HCT116 (cell line): ENCODE measurements at regions not wholly inside any gene's neighbourhood (a gene's known extent, or its start where the extent isn't known, plus 50 kb on each side); places are given as distances from the start of the nearest gene placed in this dataset.

Experiments
- ATAC-seq: fragments of 200-7000 bp; cut with Tn5 transposase; 2 replicates; pipeline ENCODE4 v1.9.1; 2020; ENCODE audit warnings: mild to moderate bottlenecking, moderate library complexity
- BruUV-seq: library from RNA; stranded (reverse); fragments of 400-500 nt; replicated peaks from 2 replicates; lab custom pipeline; 2021; lab: Mats Ljungman, UMichigan
- CTCF ChIA-PET: fragments of 300-600 bp; sonication (Branson Sonifier 250); formaldehyde crosslinking; loops from one replicate; lab custom pipeline; 2021; ENCODE audit warnings: antibody characterized with exemption; lab: Charles Lee
- POLR2A ChIA-PET: fragments of 300-600, 350-600 bp; sonication (Branson Sonifier 250); formaldehyde crosslinking; loops from one replicate; lab custom pipeline; 2021; ENCODE audit warnings: antibody characterized with exemption; lab: Charles Lee
- RAD21 ChIA-PET, 2 experiments: fragments of 300-600 bp; sonication (Branson Sonifier 250); formaldehyde crosslinking; loops; one replicate each; lab custom pipeline; 2023; ENCODE audit warnings: low total read pairs in 2 of 2; ENCODE audit not compliant: uncharacterized antibody in 2 of 2, unreplicated experiment in 2 of 2, low non-redundant PET in 1 of 2; lab: Charles Lee
- DNase-seq: peaks from one replicate; pipeline ENCODE4 v3.0.0-alpha.2; 2010; ENCODE audit warnings: low read depth, low spot score
- H2AFZ ChIP-seq: fragments of 200-600 bp; shearing (Covaris generic), sonication (generic); 2 replicates; pipeline ENCODE4 v1.6.1; 2017; ENCODE audit warnings: low read depth, mixed run types, mixed read lengths, antibody characterized with exemption, low read length; ENCODE audit not compliant: poor library complexity, severe bottlenecking
- H3K27ac ChIP-seq: 2 replicates; pipeline ENCODE4 v1.5.1; 2012; ENCODE audit warnings: low read depth, low read length
- H3K27me3 ChIP-seq: fragments of 200-600 bp; sonication (generic); 2 replicates; pipeline ENCODE4 v1.6.1; 2016; ENCODE audit warnings: mixed run types, low read length, mixed read lengths; ENCODE audit not compliant: insufficient read depth
- H3K36me3 ChIP-seq, 2 experiments: fragments of 200-500 bp in 1 of 2; fragments of 200-600 bp in 1 of 2; sonication (Bioruptor generic) in 1 of 2; sonication (generic) in 1 of 2; 2 replicates each; pipeline versions ENCODE4 v1.5.1 to v1.6.1; 2014 to 2016; ENCODE audit warnings: low read length in 2 of 2, inconsistent platforms in 1 of 2, mixed read lengths in 1 of 2, mixed run types in 1 of 2; ENCODE audit not compliant: insufficient read depth in 2 of 2, control insufficient read depth in 1 of 2
- H3K4me1 ChIP-seq, 2 experiments: fragments of 200-600 bp in 1 of 2; sonication (generic) in 1 of 2; 2 replicates each; pipeline versions ENCODE4 v1.5.1 to v1.6.1; 2012 to 2017; ENCODE audit warnings: low read length in 2 of 2, inconsistent platforms in 1 of 2, mild to moderate bottlenecking in 1 of 2, mixed read lengths in 1 of 2, mixed run types in 1 of 2, moderate library complexity in 1 of 2; ENCODE audit not compliant: insufficient read depth in 2 of 2, control insufficient read depth in 1 of 2
- H3K4me2 ChIP-seq: fragments of 200-600 bp; sonication (generic); 2 replicates; pipeline ENCODE4 v1.6.1; 2017; ENCODE audit warnings: mixed run types, low read length, mixed read lengths
- H3K4me3 ChIP-seq, 2 experiments: fragments of 200-600 bp in 1 of 2; sonication (generic) in 1 of 2; replicated peaks in 1 of 2; 2 replicates each; pipeline ENCODE4 v1.5.1; 2011 to 2016; ENCODE audit warnings: low read length in 2 of 2, control low read depth in 1 of 2, low read depth in 1 of 2, mild to moderate bottlenecking in 1 of 2, mixed read lengths in 1 of 2, mixed run types in 1 of 2
- H3K79me2 ChIP-seq: fragments of 200-600 bp; sonication (generic); 2 replicates; pipeline ENCODE4 v1.6.1; 2017; ENCODE audit warnings: mild to moderate bottlenecking, mixed run types, low read length, moderate library complexity, mixed read lengths; ENCODE audit not compliant: insufficient read depth
- H3K9ac ChIP-seq: fragments of 200-600 bp; sonication (generic); 2 replicates; pipeline ENCODE4 v1.6.1; 2016; ENCODE audit warnings: low read length, mixed read lengths
- H3K9me2 ChIP-seq: fragments of 200-600 bp; sonication (generic), shearing (Covaris generic); 2 replicates; pipeline ENCODE4 v1.6.1; 2017; ENCODE audit warnings: mixed run types, mild to moderate bottlenecking, moderate library complexity; ENCODE audit not compliant: insufficient read depth
- H3K9me3 ChIP-seq, 2 experiments: fragments of 200-500 bp in 1 of 2; fragments of 200-600 bp in 1 of 2; sonication (Bioruptor generic) in 1 of 2; sonication (generic) in 1 of 2; 2 replicates each; pipeline ENCODE4 v1.6.1; 2014 to 2017; ENCODE audit warnings: low read length in 2 of 2, mixed read lengths in 2 of 2, inconsistent platforms in 1 of 2, low read depth in 1 of 2, mild to moderate bottlenecking in 1 of 2, mixed run types in 1 of 2, moderate library complexity in 1 of 2; ENCODE audit not compliant: control insufficient read depth in 1 of 2, insufficient read depth in 1 of 2
- H4K20me1 ChIP-seq: fragments of 200-600 bp; sonication (generic), shearing (Covaris generic); 2 replicates; pipeline ENCODE4 v1.6.1; 2017; ENCODE audit warnings: mixed run types, mild to moderate bottlenecking, moderate library complexity; ENCODE audit not compliant: insufficient read depth
- CBX3 ChIP-seq: IDR thresholded peaks from 2 replicates; pipeline ENCODE4 v1.6.1; 2012; ENCODE audit warnings: low read depth
- CEBPB ChIP-seq: IDR thresholded peaks from 2 replicates; pipeline ENCODE4 v1.6.1; 2012; ENCODE audit warnings: low read depth
- EGR1 ChIP-seq: IDR thresholded peaks from 2 replicates; pipeline ENCODE4 v1.6.1; 2012; ENCODE audit warnings: low read depth
- EZH2phosphoT487 ChIP-seq: fragments of 200-600 bp; IDR thresholded peaks from 2 replicates; pipeline ENCODE4 v1.6.1; 2018; ENCODE audit warnings: antibody characterized with exemption, borderline replicate concordance
- FOSL1 ChIP-seq: IDR thresholded peaks from 2 replicates; pipeline ENCODE4 v1.6.1; 2012; ENCODE audit warnings: low read depth
- POLR2A ChIP-seq: IDR thresholded peaks from 2 replicates; pipeline ENCODE4 v1.7.0; 2011; ENCODE audit warnings: borderline replicate concordance; ENCODE audit not compliant: insufficient read depth, insufficient read length; ENCODE audit errors: extremely low read depth
- RAD21 ChIP-seq: IDR thresholded peaks from 2 replicates; pipeline ENCODE4 v1.6.1; 2012; ENCODE audit warnings: low read depth, mild to moderate bottlenecking
- REST ChIP-seq: IDR thresholded peaks from 2 replicates; pipeline ENCODE4 v1.6.1; 2012; ENCODE audit warnings: low read depth
- SIN3A ChIP-seq: IDR thresholded peaks from 2 replicates; pipeline ENCODE4 v1.6.1; 2012; ENCODE audit warnings: low read depth
- SP1 ChIP-seq: IDR thresholded peaks from 2 replicates; pipeline ENCODE4 v1.6.1; 2012; ENCODE audit warnings: low read depth
- SRF ChIP-seq: IDR thresholded peaks from 2 replicates; pipeline ENCODE4 v1.6.1; 2012; ENCODE audit warnings: low read depth
- TCF7L2 ChIP-seq: IDR thresholded peaks from 2 replicates; pipeline ENCODE4 v1.7.0; 2011; ENCODE audit warnings: borderline replicate concordance, inconsistent platforms; ENCODE audit not compliant: insufficient read depth, insufficient read length; ENCODE audit errors: extremely low read depth
- YY1 ChIP-seq: IDR thresholded peaks from 2 replicates; pipeline ENCODE4 v1.6.1; 2011; ENCODE audit warnings: low read length, low read depth, moderate library complexity, mild to moderate bottlenecking; ENCODE audit not compliant: insufficient replicate concordance; ENCODE audit errors: extremely low read depth
- ZBTB33 ChIP-seq: IDR thresholded peaks from 2 replicates; pipeline ENCODE4 v1.6.1; 2011; ENCODE audit warnings: mild to moderate bottlenecking, low read length, moderate library complexity; ENCODE audit not compliant: insufficient replicate concordance; ENCODE audit errors: extremely low read depth
- ZFX ChIP-seq: fragments of 450-650 bp; IDR thresholded peaks from 2 replicates; pipeline ENCODE4 v1.6.1; 2017
- ZNF274 ChIP-seq: fragments of 200-500 bp; sonication (Bioruptor generic); IDR thresholded peaks from 2 replicates; pipeline ENCODE4 v1.6.1; 2014; ENCODE audit warnings: mild to moderate bottlenecking, low read depth, low read length, inconsistent platforms
- intact Hi-C: fragments of 100-400 bp; cut with micrococcal nuclease; formaldehyde crosslinking; loops from 2 replicates; pipeline ENCODE4 v1.10.0; 2022
- TF ChIP-seq, protein P1 (sequence below), 3 experiments: fragments of 200-600 bp in 1 of 3; sonication (generic) in 1 of 3; IDR thresholded peaks in 2 of 3; conservative IDR thresholded peaks in 1 of 3; 2 replicates each; pipeline ENCODE4 v1.5.1; 2012 to 2017; ENCODE audit warnings: low read depth in 2 of 3, low read length in 2 of 3, antibody characterized with exemption in 1 of 3, borderline replicate concordance in 1 of 3, control low read depth in 1 of 3, mild to moderate bottlenecking in 1 of 3, mixed read lengths in 1 of 3, mixed run types in 1 of 3, moderate library complexity in 1 of 3; ENCODE audit not compliant: insufficient read depth in 1 of 3
- TF ChIP-seq, protein P2 (sequence below): IDR thresholded peaks from 2 replicates; pipeline ENCODE4 v1.6.1; 2012

DNA sequence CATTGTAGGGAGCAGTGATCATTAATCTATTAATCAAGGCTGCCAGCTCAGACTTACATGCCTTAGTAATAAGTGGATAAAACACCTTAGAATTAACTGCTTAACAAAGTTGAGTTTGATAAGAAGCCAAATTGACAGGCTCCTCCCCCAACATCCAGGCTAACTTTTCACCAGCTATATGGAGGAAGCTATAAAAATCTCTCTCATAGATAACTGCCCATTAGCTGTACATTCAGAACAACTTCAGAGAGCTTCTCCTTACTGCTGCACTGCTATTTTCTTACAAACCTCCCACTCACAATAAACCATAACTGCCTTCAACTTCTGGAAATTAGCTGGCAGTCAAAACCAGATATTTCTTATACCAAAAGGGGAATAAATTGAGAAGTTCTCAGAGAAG lies 364.1 kb downstream of the PRELID2 start:
- Histone ChIP-seq H3K9me3 (no peaks in the 10 kb centered on the region), H3K9ac (no peak overlapping the region), H3K4me1 (peaks cover 0 to 13% of the 10 kb centered on the region in 2 experiments; a peak in 2 of 4 replicates), H3K9me2 (no peaks in the 10 kb centered on the region), H3K27ac (no peak overlapping the region), H3K36me3 (no peaks in the 10 kb centered on the region), H2AFZ (no peak overlapping the region), H3K4me2 (no peak overlapping the region), H3K27me3 (no peaks in the 10 kb centered on the region), H3K4me3 (no peak overlapping the region), H4K20me1 (no peaks in the 10 kb centered on the region), H3K79me2 (no peaks in the 10 kb centered on the region)
- no TSS peak for BruUV-seq
- ChIA-PET RAD21 (no interaction called here), CTCF (no interaction called here), POLR2A (no interaction called here)
- TF ChIP-seq ZFX: no peak
- TF ChIP-seq, protein P1, sequence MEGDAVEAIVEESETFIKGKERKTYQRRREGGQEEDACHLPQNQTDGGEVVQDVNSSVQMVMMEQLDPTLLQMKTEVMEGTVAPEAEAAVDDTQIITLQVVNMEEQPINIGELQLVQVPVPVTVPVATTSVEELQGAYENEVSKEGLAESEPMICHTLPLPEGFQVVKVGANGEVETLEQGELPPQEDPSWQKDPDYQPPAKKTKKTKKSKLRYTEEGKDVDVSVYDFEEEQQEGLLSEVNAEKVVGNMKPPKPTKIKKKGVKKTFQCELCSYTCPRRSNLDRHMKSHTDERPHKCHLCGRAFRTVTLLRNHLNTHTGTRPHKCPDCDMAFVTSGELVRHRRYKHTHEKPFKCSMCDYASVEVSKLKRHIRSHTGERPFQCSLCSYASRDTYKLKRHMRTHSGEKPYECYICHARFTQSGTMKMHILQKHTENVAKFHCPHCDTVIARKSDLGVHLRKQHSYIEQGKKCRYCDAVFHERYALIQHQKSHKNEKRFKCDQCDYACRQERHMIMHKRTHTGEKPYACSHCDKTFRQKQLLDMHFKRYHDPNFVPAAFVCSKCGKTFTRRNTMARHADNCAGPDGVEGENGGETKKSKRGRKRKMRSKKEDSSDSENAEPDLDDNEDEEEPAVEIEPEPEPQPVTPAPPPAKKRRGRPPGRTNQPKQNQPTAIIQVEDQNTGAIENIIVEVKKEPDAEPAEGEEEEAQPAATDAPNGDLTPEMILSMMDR (IDR thresholded peaks at IDR 0.05 in 2 of 3, conservative IDR thresholded peaks at IDR 0.05 in 1 of 3; ENCODE audit: borderline replicate concordance in 1 of 3, insufficient read depth in 1 of 3, low read depth in 2 of 3, low read length in 2 of 3): no peak
- no peak for TF ChIP-seq TCF7L2
- no peak for TF ChIP-seq YY1
- TF ChIP-seq SRF: no peak
- no peak for TF ChIP-seq SP1
- no peak for TF ChIP-seq REST
- TF ChIP-seq EZH2phosphoT487: no peak
- TF ChIP-seq EGR1: no peak
- TF ChIP-seq CEBPB: no peak
- no peak for TF ChIP-seq FOSL1
- no peak for TF ChIP-seq POLR2A
- TF ChIP-seq, protein P2, sequence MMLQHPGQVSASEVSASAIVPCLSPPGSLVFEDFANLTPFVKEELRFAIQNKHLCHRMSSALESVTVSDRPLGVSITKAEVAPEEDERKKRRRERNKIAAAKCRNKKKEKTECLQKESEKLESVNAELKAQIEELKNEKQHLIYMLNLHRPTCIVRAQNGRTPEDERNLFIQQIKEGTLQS: no peak
- TF ChIP-seq ZBTB33: no peak
- no peak for TF ChIP-seq SIN3A
- no peak for TF ChIP-seq CBX3
- no peak for TF ChIP-seq RAD21
- no peak for TF ChIP-seq ZNF274
- intact Hi-C loops: no loop called here
- no peak for ATAC-seq
- DNase-seq: no peak
